HepG2 (cell line): ENCODE measurements at regions not wholly inside any gene's neighbourhood (a gene's known extent, or its start where the extent isn't known, plus 50 kb on each side); places are given as distances from the start of the nearest gene placed in this dataset.

ENCODE experiments used
- ATAC-seq: fragments of 200-7000 bp; cut with Tn5 transposase; 3 replicates; pipeline ENCODE4 v1.9.1; 2020; ENCODE audit warnings: mild to moderate bottlenecking, moderate library complexity
- BruUV-seq: library from RNA; stranded (reverse); fragments of 400-500 nt; replicated peaks from 2 replicates; lab custom pipeline; 2021; lab: Mats Ljungman, UMichigan
- CTCF ChIA-PET: fragments of 300-600 bp; formaldehyde crosslinking; extraction: SDS; loops from one replicate; lab custom pipeline; 2021; ENCODE audit warnings: low total read pairs, inconsistent platforms, low intra/inter-chr PET ratio; lab: Yijun Ruan, JAX
- POLR2A ChIA-PET: fragments of 350-600 bp; sonication (Branson Sonifier 250); formaldehyde crosslinking; loops from one replicate; lab custom pipeline; 2020; ENCODE audit warnings: antibody characterized with exemption, inconsistent platforms; lab: Yijun Ruan, JAX
- DNase-seq: peaks from one replicate; pipeline ENCODE4 v3.0.0-alpha.2; 2015; ENCODE audit warnings: low spot score
- FAIRE-seq: peaks from 3 replicates; lab custom pipeline; 2011; peaks lifted over from hg19 to GRCh38; lab: Jason Lieb, UNC
- H2AFZ ChIP-seq: one replicate; pipeline ENCODE4 v1.6.1; 2011; ENCODE audit warnings: low read length, inconsistent platforms
- H3K27ac ChIP-seq: fragments of 300-600 bp; 3 replicates; pipeline ENCODE4 v1.8.0; 2011; ENCODE audit warnings: mixed run types, mild to moderate bottlenecking, mixed read lengths, low read length, inconsistent platforms; ENCODE audit not compliant: insufficient read depth; ENCODE audit errors: extremely low read length
- H3K27me3 ChIP-seq, 2 experiments: fragments of 200-600 bp in 1 of 2; 2 replicates in 1 of 2; 3 replicates in 1 of 2; pipeline versions ENCODE4 v1.6.0 to v1.8.0; 2011; ENCODE audit warnings: low read length in 2 of 2, mild to moderate bottlenecking in 2 of 2, moderate library complexity in 2 of 2, inconsistent platforms in 1 of 2; ENCODE audit not compliant: insufficient read depth in 2 of 2, control insufficient read depth in 1 of 2
- H3K36me3 ChIP-seq, 2 experiments: fragments of 200-600 bp in 1 of 2; replicated peaks in 1 of 2; 2 replicates in 1 of 2; 3 replicates in 1 of 2; pipeline versions ENCODE4 v1.5.1 to v1.8.0; 2011; ENCODE audit warnings: low read length in 2 of 2, inconsistent platforms in 1 of 2; ENCODE audit not compliant: insufficient read depth in 2 of 2, control insufficient read depth in 1 of 2
- H3K4me1 ChIP-seq: 2 replicates; pipeline ENCODE4 v1.5.1; 2012; ENCODE audit warnings: low read length, inconsistent platforms; ENCODE audit not compliant: insufficient read depth
- H3K4me2 ChIP-seq: 2 replicates; pipeline ENCODE4 v1.6.0; 2011; ENCODE audit warnings: low read depth, low read length, inconsistent platforms
- H3K4me3 ChIP-seq, 3 experiments: fragments of 200-600 bp in 1 of 3; sonication (generic), shearing (Covaris generic) in 1 of 3; replicated peaks in 1 of 3; 2 replicates each; pipeline ENCODE4 v1.5.1; 2011 to 2016; ENCODE audit warnings: low read length in 3 of 3, inconsistent platforms in 2 of 3, low read depth in 2 of 3, mild to moderate bottlenecking in 2 of 3, control low read depth in 1 of 3, mixed read lengths in 1 of 3; ENCODE audit not compliant: insufficient read depth in 1 of 3
- H3K79me2 ChIP-seq: one replicate; pipeline ENCODE4 v1.6.1; 2011; ENCODE audit warnings: low read length, inconsistent platforms; ENCODE audit not compliant: insufficient read depth
- H3K9ac ChIP-seq: 2 replicates; pipeline ENCODE4 v1.6.0; 2011; ENCODE audit warnings: mild to moderate bottlenecking, low read depth, low read length, inconsistent platforms; ENCODE audit not compliant: insufficient read depth
- H3K9me3 ChIP-seq: 2 replicates; pipeline ENCODE4 v1.5.1; 2012; ENCODE audit warnings: mild to moderate bottlenecking, low read length
- H4K20me1 ChIP-seq: 2 replicates; pipeline ENCODE4 v1.6.0; 2011; ENCODE audit warnings: inconsistent platforms, mild to moderate bottlenecking, low read length, moderate library complexity; ENCODE audit not compliant: insufficient read depth
- ATRX ChIP-seq: sonication (generic); formaldehyde crosslinking; IDR thresholded peaks from 2 replicates; pipeline ENCODE4 v1.4.0; 2020; ENCODE audit warnings: missing genetic modification reagents, borderline replicate concordance
- CEBPB ChIP-seq: IDR thresholded peaks from 2 replicates; pipeline ENCODE4 v1.6.1; 2011; ENCODE audit warnings: low read depth, low read length, improper control_type of control experiment, borderline replicate concordance
- PRMT3 ChIP-seq: sonication (generic); formaldehyde crosslinking; IDR thresholded peaks from 2 replicates; pipeline ENCODE4 v1.8.1; 2022; ENCODE audit warnings: low read depth, mild to moderate bottlenecking, moderate library complexity, missing genetic modification reagents, borderline replicate concordance
- SP2 ChIP-seq: sonication (generic); formaldehyde crosslinking; IDR thresholded peaks from 2 replicates; pipeline ENCODE4 v1.5.1; 2020; ENCODE audit warnings: mild to moderate bottlenecking, missing genetic modification reagents
- TAF15 ChIP-seq: fragments of 200-400 bp; formaldehyde crosslinking; IDR thresholded peaks from one replicate; pipeline ENCODE4 v1.6.1; 2018; ENCODE audit warnings: mild to moderate bottlenecking, low read depth, low read length; ENCODE audit not compliant: poor library complexity, severe bottlenecking
- WGBS: methylation state at CpG from one replicate; pipeline ENCODE4 v1.1.6; 2017; ENCODE audit warnings: low lambda C conversion rate; 5-methylcytosine and 5-hydroxymethylcytosine counted together
- in situ Hi-C: cut with HindIII; loops from 2 replicates; pipeline ENCODE4 v1.10.0; 2017; ENCODE audit warnings: low pct_unique_long_range_greater_than_20kb; ENCODE audit not compliant: extremely low pct_ligation_motif_present
- intact Hi-C: fragments of 100-400 bp; cut with micrococcal nuclease; formaldehyde crosslinking; loops from one replicate; pipeline ENCODE4 v1.10.0; 2022; ENCODE audit not compliant: unreplicated experiment

DNA sequence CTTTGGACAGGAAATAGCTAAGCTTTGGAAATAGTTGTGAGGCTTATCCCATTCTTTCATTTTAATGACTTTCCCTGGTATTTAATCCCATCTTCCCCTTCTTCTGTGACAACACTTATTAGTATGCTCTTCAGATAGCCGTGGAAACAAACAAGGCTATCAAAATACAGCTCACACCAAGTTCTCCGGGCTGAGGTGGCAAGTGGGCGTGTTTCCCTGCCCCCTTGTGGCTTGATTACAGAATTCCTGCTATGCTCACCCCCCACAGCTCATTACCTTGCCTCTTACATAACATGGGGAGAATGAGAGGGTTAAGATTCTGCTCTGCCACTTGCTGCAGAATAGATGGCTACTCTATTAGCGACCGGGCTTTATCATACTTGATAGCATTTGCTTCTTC, 437.1 kb upstream of the TLE4 start:
- BruUV-seq = no TSS peak

DNA sequence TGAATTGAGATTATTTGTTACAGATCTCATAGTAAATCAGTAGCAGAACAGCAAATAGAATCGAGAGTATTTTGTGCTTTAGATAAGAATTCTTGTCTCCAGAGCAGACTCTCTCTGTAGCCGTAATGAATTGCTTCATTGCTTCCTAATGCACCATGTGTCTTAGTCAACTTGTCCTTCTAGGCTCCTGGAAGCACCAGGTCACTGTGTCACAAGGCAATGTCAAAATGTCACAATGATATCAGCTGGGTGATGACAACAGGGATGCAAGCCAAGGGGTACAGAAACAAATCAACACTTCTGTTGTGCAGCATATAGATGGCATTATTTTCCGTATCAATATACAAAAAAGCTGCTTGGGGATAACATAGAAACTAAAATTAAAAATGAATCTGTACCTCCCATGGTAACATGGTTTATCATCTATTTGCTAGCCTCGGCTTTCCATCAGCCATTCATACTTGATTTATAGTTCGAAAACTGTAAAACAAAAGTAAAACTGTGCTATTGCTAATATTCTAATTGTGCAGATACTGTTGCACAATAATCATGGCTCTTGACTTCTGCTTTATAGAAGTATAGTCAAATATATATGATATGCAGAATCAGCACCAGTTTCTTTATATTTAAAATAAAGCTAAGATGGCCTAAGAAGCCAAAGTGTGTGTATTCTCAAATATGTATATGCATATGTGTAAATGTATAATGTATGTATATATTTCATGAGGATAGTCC, 435.9 kb upstream of the TLE4 start:
- intact Hi-C loops (loop anchor here (2.0 kb wide), 1 partner anchor 71 kb away; no protein-coding TSS in a partner anchor), in situ Hi-C loops (no loop called here)
- CTCF ChIA-PET = no interaction called here
- Histone ChIP-seq H3K4me2 (no peak overlapping the region), H3K9me3 (no peaks in the 10 kb centered on the region), H3K79me2 (no peaks in the 10 kb centered on the region), H3K36me3 (no peaks in the 10 kb centered on the region), H4K20me1 (no peaks in the 10 kb centered on the region), H3K4me1 (no peaks in the 10 kb centered on the region), H3K27ac (no peak overlapping the region), H3K27me3 (no peaks in the 10 kb centered on the region), H2AFZ (no peak overlapping the region), H3K4me3 (no peak overlapping the region), H3K9ac (no peak overlapping the region)
- FAIRE-seq = no peak
- no TSS peak for BruUV-seq
- no peak for DNase-seq
- ATAC-seq = no peak
- POLR2A ChIA-PET = no interaction called here
- 2% methylated on average over 5 of the region's 5 CpGs for WGBS
- TF ChIP-seq CEBPB (peak; percentile 45; the same call in 1 of the 2 replicates), TAF15 (no peak)

More for the DNA sequence above, 437.1 kb upstream of the TLE4 start:
- CTCF ChIA-PET = no interaction called here
- H3K4me3 ChIP-seq = no peak overlapping the region
- FAIRE-seq (no peak), ATAC-seq (no peak), DNase-seq (no peak)
- H3K27me3 ChIP-seq = no peaks in the 10 kb centered on the region
- no peaks in the 10 kb centered on the region for H4K20me1 ChIP-seq
- no peak overlapping the region for H3K9ac ChIP-seq
- H2AFZ ChIP-seq = no peak overlapping the region
- no peak for TF ChIP-seq ATRX (CRISPR knock-in tag)
- no peak for TF ChIP-seq PRMT3 (CRISPR knock-in tag)
- no peak for TF ChIP-seq SP2 (CRISPR knock-in tag)
- no peaks in the 10 kb centered on the region for H3K79me2 ChIP-seq
- WGBS = 23% methylated on average over 5 of the region's 5 CpGs
- H3K9me3 ChIP-seq = no peaks in the 10 kb centered on the region
- H3K27ac ChIP-seq = no peak overlapping the region
- in situ Hi-C loops = no loop called here
- no peaks in the 10 kb centered on the region for H3K36me3 ChIP-seq
- POLR2A ChIA-PET = no interaction called here
- H3K4me1 ChIP-seq = no peaks in the 10 kb centered on the region
- H3K4me2 ChIP-seq = no peak overlapping the region
- intact Hi-C loops = loop anchor here (2.0 to 5.0 kb wide), 3 partner anchors 72 to 1043 kb away; no protein-coding TSS in a partner anchor
